ENCODE measurements at regions not wholly inside any gene's neighbourhood (a gene's known extent, or its start where the extent isn't known, plus 50 kb on each side); places are given as distances from the start of the nearest gene placed in this dataset.

DNA sequence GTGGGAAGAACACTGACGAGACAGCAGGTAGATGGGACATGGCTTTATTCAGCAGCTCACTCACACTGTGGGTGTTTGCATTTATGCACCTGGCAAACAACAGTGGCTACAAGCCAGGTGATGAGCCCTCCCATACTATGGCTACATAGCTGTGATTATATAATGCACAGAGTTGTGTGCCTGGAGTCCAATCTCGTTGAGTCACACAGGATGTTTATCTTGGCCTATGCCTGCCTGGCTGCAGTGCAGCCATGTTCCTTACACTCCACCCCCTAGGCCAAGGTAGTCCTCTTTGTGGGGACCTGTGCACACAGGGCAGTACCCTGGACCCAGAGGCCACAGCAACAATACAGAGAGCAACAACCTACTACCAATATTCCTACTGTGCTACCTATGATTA is 1643.8 kb downstream of the MRPL39 start:
- TF ChIP-seq CTCF (IDR thresholded peaks at IDR 0.05) = no peak
- TF ChIP-seq POLR2A (IDR thresholded peaks at IDR 0.05) = no peak
- TF ChIP-seq POLR2AphosphoS5 (IDR thresholded peaks at IDR 0.05; ENCODE audit: insufficient read depth in 1 of 2, low read depth in 1 of 2) = no peak

Measured in vagina (tissue), 2 donors.